ENCODE measurements at regions not wholly inside any gene's neighbourhood (a gene's known extent, or its start where the extent isn't known, plus 50 kb on each side); places are given as distances from the start of the nearest gene placed in this dataset.

DNA sequence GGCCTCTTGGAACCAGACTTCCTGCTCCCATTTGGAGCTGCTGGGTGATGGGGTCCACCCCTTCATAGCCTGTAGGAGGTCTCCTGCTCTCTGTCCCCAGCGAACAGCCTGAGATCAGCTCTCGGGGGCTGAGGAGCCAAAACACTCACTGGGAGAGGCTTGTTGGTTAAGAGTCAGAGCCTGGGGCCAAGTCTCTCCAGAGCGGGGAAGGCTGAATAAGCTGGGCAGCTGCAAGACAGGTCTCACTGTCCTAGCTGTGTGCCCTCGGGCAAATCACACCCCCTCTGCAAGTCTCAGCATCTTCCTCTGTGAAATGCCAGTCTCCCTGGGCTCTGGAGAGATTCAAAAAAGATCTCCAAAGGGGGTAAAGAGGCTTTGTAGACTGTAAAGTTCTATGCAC, 174.6 kb downstream of the WSCD1 start:
- TF ChIP-seq, protein P1, sequence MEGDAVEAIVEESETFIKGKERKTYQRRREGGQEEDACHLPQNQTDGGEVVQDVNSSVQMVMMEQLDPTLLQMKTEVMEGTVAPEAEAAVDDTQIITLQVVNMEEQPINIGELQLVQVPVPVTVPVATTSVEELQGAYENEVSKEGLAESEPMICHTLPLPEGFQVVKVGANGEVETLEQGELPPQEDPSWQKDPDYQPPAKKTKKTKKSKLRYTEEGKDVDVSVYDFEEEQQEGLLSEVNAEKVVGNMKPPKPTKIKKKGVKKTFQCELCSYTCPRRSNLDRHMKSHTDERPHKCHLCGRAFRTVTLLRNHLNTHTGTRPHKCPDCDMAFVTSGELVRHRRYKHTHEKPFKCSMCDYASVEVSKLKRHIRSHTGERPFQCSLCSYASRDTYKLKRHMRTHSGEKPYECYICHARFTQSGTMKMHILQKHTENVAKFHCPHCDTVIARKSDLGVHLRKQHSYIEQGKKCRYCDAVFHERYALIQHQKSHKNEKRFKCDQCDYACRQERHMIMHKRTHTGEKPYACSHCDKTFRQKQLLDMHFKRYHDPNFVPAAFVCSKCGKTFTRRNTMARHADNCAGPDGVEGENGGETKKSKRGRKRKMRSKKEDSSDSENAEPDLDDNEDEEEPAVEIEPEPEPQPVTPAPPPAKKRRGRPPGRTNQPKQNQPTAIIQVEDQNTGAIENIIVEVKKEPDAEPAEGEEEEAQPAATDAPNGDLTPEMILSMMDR (conservative IDR thresholded peaks at IDR 0.05) = no peak
- H3K27ac ChIP-seq = no peak overlapping the region

DNA sequence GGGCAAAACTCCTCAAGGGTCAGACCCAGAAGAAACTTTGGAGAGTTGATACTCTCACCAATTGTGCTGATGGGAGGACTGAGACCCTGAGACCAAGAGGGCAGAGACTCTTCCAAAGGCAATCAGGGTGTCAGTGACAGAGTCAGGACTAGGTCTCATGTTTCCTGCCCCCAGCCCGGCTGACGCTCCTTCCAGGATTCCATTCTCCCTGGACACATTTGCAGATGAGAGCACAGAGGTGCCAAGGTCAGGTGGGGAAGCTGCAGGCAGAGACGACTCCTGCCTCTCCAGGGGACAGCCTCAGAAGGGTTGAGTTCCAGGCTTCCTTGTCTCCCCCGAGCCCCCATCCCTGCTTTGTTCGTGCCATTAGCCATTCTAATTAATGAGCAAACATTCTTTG, 174.1 kb downstream of the WSCD1 start:
- TF ChIP-seq, protein P1 (conservative IDR thresholded peaks at IDR 0.05) = no peak
- no peak overlapping the region for H3K27ac ChIP-seq

DNA sequence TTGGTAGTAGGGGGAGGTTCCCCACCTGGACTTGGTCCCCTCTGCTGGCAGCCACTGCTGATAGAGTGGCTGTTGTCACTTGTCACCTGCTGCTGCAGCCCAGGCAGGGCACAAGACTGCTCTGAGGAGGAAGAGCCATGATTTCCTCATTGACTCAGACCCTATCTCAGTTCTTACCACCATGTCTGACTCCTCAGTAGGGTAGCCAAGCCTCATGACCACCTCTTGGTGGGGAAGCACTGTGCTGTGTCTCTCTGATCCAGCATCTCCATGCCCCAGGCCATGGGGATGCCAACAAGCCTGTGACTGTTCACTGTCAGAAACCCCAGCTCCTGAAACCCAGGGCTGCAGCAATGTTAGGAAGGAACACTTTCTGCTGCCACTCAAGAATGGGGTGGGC, 173.0 kb downstream of the WSCD1 start:
- TF ChIP-seq, protein P1 (conservative IDR thresholded peaks at IDR 0.05) = no peak
- no peak overlapping the region for H3K27ac ChIP-seq

DNA sequence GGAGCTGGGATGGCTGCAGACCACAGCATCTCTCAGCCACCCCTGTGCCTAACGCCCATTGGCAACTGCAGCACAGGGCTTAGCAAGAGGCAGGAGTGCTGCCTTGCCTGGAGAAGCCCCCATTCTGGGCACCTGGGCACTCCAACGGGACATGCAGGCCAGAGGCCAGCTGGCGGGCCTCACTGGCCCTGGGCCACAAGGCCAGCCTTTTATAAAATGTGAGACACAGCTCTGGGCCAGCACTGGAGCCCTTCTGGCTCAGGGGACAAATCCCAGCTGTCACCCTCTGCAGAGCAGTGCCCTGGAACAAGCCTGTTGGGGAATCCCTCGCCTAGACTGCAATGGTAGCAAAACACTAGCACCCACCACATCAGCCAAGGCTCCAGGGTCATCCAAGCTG, 171.8 kb downstream of the WSCD1 start:
- TF ChIP-seq, protein P1 (conservative IDR thresholded peaks at IDR 0.05) = no peak
- no peak overlapping the region for H3K27ac ChIP-seq

DNA sequence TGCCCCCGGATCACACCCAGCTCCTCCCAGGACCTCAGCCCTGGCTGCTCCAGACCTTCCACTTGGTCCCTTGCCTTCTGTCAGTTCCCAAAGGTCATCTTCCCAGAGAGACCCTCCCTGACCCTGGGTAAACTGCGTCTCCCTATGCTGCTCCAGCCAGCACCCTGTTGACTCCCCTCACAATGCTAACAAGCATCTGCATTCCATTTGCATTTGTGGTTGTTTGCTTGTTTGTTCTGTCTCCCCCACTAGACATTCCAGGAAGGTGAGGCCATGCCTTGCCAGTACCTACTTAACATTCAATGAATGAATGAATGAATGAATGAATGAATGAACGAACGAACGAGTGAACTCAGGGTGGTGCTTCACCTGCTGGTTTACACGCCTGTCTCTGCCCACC, 171.2 kb downstream of the WSCD1 start:
- no peak overlapping the region for H3K27ac ChIP-seq
- TF ChIP-seq, protein P1 (conservative IDR thresholded peaks at IDR 0.05) = no peak

DNA sequence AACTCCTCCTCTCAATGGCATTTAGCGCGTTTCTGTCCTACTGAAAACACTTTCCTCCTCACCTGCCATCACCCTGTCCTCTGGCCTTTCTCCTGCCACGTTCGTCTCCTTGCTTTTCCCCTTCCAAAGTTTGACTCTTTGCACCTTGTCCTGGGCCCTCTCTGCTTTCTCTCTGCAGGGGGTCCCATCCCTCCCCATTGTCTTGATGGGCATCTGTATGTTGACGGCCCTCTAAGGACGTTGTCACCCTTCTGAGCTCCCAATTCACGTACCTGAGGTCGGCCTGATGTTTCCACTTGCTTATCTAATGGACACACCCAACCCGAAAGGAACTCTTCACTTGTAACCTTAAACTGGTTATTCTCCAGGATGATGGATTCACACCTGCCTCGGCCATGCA, 170.4 kb downstream of the WSCD1 start:
- H3K27ac ChIP-seq = no peak overlapping the region
- TF ChIP-seq, protein P1 (conservative IDR thresholded peaks at IDR 0.05) = no peak

DNA sequence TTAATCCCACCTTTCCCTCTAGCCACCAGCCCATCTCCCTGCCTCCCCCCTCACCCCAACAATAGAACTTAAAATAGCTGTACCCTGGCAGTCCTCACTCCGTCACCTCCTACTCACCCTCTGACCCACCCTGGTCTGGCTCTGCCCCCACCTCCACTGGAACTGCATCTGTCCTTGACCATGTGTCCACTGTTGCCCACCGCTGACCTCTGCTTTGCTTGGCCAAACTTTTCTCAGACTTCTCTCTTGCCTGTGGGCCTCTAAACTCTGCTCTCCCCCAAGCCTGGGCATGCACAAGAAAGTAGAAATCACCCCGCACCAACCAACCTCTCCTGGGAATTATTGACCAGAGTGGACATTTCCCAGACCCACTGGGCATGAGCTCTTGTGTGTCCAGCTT, 169.8 kb downstream of the WSCD1 start:
- H3K27ac ChIP-seq = no peak overlapping the region
- TF ChIP-seq, protein P1 (conservative IDR thresholded peaks at IDR 0.05) = no peak

Data from VCaP (cell line).